ENCODE measurements at regions not wholly inside any gene's neighbourhood (a gene's known extent, or its start where the extent isn't known, plus 50 kb on each side); places are given as distances from the start of the nearest gene placed in this dataset.

DNA sequence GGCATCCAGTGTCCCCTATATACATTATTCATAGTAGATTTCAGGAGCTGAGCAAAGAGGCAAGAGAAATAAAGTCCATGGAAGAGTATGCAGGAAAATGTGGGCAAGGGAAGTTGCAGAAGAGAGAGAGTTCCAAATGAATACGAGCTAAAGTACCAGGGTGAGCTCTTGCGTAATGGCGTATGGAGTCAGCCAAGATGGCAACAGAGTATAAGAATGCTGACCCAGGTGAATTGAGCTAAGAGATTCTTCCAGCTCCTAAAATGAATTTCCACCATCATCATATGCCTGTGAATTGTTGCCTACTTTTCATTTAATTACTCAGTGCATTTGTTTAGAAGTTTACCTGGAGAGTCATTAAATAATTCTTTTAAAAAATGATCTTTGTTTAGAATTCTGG lies 153.2 kb upstream of the CNTNAP4 start:
- TF ChIP-seq, protein P1, sequence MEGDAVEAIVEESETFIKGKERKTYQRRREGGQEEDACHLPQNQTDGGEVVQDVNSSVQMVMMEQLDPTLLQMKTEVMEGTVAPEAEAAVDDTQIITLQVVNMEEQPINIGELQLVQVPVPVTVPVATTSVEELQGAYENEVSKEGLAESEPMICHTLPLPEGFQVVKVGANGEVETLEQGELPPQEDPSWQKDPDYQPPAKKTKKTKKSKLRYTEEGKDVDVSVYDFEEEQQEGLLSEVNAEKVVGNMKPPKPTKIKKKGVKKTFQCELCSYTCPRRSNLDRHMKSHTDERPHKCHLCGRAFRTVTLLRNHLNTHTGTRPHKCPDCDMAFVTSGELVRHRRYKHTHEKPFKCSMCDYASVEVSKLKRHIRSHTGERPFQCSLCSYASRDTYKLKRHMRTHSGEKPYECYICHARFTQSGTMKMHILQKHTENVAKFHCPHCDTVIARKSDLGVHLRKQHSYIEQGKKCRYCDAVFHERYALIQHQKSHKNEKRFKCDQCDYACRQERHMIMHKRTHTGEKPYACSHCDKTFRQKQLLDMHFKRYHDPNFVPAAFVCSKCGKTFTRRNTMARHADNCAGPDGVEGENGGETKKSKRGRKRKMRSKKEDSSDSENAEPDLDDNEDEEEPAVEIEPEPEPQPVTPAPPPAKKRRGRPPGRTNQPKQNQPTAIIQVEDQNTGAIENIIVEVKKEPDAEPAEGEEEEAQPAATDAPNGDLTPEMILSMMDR (IDR thresholded peaks at IDR 0.05; ENCODE audit: low read depth, low read length): no peak
- TF ChIP-seq POLR2A (IDR thresholded peaks at IDR 0.05; ENCODE audit: extremely low read depth, insufficient read length) (no peak), MYC (IDR thresholded peaks at IDR 0.05; ENCODE audit: low read depth, low read length) (no peak)
- TF ChIP-seq, protein P2, sequence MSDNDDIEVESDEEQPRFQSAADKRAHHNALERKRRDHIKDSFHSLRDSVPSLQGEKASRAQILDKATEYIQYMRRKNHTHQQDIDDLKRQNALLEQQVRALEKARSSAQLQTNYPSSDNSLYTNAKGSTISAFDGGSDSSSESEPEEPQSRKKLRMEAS (IDR thresholded peaks at IDR 0.05; ENCODE audit: low read depth, low read length): no peak

Measured in NB4 (cell line).